HCT116 (cell line): ENCODE measurements at regions not wholly inside any gene's neighbourhood (a gene's known extent, or its start where the extent isn't known, plus 50 kb on each side); places are given as distances from the start of the nearest gene placed in this dataset.

ENCODE experiments used
- ATAC-seq: fragments of 200-7000 bp; cut with Tn5 transposase; 2 replicates; pipeline ENCODE4 v1.9.1; 2020; ENCODE audit warnings: mild to moderate bottlenecking, moderate library complexity
- BruUV-seq: library from RNA; stranded (reverse); fragments of 400-500 nt; replicated peaks from 2 replicates; lab custom pipeline; 2021; lab: Mats Ljungman, UMichigan
- CTCF ChIA-PET: fragments of 300-600 bp; sonication (Branson Sonifier 250); formaldehyde crosslinking; loops from one replicate; lab custom pipeline; 2021; ENCODE audit warnings: antibody characterized with exemption; lab: Charles Lee
- POLR2A ChIA-PET: fragments of 300-600, 350-600 bp; sonication (Branson Sonifier 250); formaldehyde crosslinking; loops from one replicate; lab custom pipeline; 2021; ENCODE audit warnings: antibody characterized with exemption; lab: Charles Lee
- RAD21 ChIA-PET, 2 experiments: fragments of 300-600 bp; sonication (Branson Sonifier 250); formaldehyde crosslinking; loops; one replicate each; lab custom pipeline; 2023; ENCODE audit warnings: low total read pairs in 2 of 2; ENCODE audit not compliant: uncharacterized antibody in 2 of 2, unreplicated experiment in 2 of 2, low non-redundant PET in 1 of 2; lab: Charles Lee
- DNase-seq: peaks from one replicate; pipeline ENCODE4 v3.0.0-alpha.2; 2010; ENCODE audit warnings: low read depth, low spot score
- H2AFZ ChIP-seq: fragments of 200-600 bp; shearing (Covaris generic), sonication (generic); 2 replicates; pipeline ENCODE4 v1.6.1; 2017; ENCODE audit warnings: low read depth, mixed run types, mixed read lengths, antibody characterized with exemption, low read length; ENCODE audit not compliant: poor library complexity, severe bottlenecking
- H3K27ac ChIP-seq: 2 replicates; pipeline ENCODE4 v1.5.1; 2012; ENCODE audit warnings: low read depth, low read length
- H3K27me3 ChIP-seq: fragments of 200-600 bp; sonication (generic); 2 replicates; pipeline ENCODE4 v1.6.1; 2016; ENCODE audit warnings: mixed run types, low read length, mixed read lengths; ENCODE audit not compliant: insufficient read depth
- H3K36me3 ChIP-seq, 2 experiments: fragments of 200-500 bp in 1 of 2; fragments of 200-600 bp in 1 of 2; sonication (Bioruptor generic) in 1 of 2; sonication (generic) in 1 of 2; 2 replicates each; pipeline versions ENCODE4 v1.5.1 to v1.6.1; 2014 to 2016; ENCODE audit warnings: low read length in 2 of 2, inconsistent platforms in 1 of 2, mixed read lengths in 1 of 2, mixed run types in 1 of 2; ENCODE audit not compliant: insufficient read depth in 2 of 2, control insufficient read depth in 1 of 2
- H3K4me1 ChIP-seq, 2 experiments: fragments of 200-600 bp in 1 of 2; sonication (generic) in 1 of 2; 2 replicates each; pipeline versions ENCODE4 v1.5.1 to v1.6.1; 2012 to 2017; ENCODE audit warnings: low read length in 2 of 2, inconsistent platforms in 1 of 2, mild to moderate bottlenecking in 1 of 2, mixed read lengths in 1 of 2, mixed run types in 1 of 2, moderate library complexity in 1 of 2; ENCODE audit not compliant: insufficient read depth in 2 of 2, control insufficient read depth in 1 of 2
- H3K4me2 ChIP-seq: fragments of 200-600 bp; sonication (generic); 2 replicates; pipeline ENCODE4 v1.6.1; 2017; ENCODE audit warnings: mixed run types, low read length, mixed read lengths
- H3K4me3 ChIP-seq, 2 experiments: fragments of 200-600 bp in 1 of 2; sonication (generic) in 1 of 2; replicated peaks in 1 of 2; 2 replicates each; pipeline ENCODE4 v1.5.1; 2011 to 2016; ENCODE audit warnings: low read length in 2 of 2, control low read depth in 1 of 2, low read depth in 1 of 2, mild to moderate bottlenecking in 1 of 2, mixed read lengths in 1 of 2, mixed run types in 1 of 2
- H3K79me2 ChIP-seq: fragments of 200-600 bp; sonication (generic); 2 replicates; pipeline ENCODE4 v1.6.1; 2017; ENCODE audit warnings: mild to moderate bottlenecking, mixed run types, low read length, moderate library complexity, mixed read lengths; ENCODE audit not compliant: insufficient read depth
- H3K9ac ChIP-seq: fragments of 200-600 bp; sonication (generic); 2 replicates; pipeline ENCODE4 v1.6.1; 2016; ENCODE audit warnings: low read length, mixed read lengths
- H3K9me2 ChIP-seq: fragments of 200-600 bp; sonication (generic), shearing (Covaris generic); 2 replicates; pipeline ENCODE4 v1.6.1; 2017; ENCODE audit warnings: mixed run types, mild to moderate bottlenecking, moderate library complexity; ENCODE audit not compliant: insufficient read depth
- H3K9me3 ChIP-seq, 2 experiments: fragments of 200-500 bp in 1 of 2; fragments of 200-600 bp in 1 of 2; sonication (Bioruptor generic) in 1 of 2; sonication (generic) in 1 of 2; 2 replicates each; pipeline ENCODE4 v1.6.1; 2014 to 2017; ENCODE audit warnings: low read length in 2 of 2, mixed read lengths in 2 of 2, inconsistent platforms in 1 of 2, low read depth in 1 of 2, mild to moderate bottlenecking in 1 of 2, mixed run types in 1 of 2, moderate library complexity in 1 of 2; ENCODE audit not compliant: control insufficient read depth in 1 of 2, insufficient read depth in 1 of 2
- H4K20me1 ChIP-seq: fragments of 200-600 bp; sonication (generic), shearing (Covaris generic); 2 replicates; pipeline ENCODE4 v1.6.1; 2017; ENCODE audit warnings: mixed run types, mild to moderate bottlenecking, moderate library complexity; ENCODE audit not compliant: insufficient read depth
- CEBPB ChIP-seq: IDR thresholded peaks from 2 replicates; pipeline ENCODE4 v1.6.1; 2012; ENCODE audit warnings: low read depth
- EGR1 ChIP-seq: IDR thresholded peaks from 2 replicates; pipeline ENCODE4 v1.6.1; 2012; ENCODE audit warnings: low read depth
- ELF1 ChIP-seq: IDR thresholded peaks from 2 replicates; pipeline ENCODE4 v1.6.1; 2012; ENCODE audit warnings: low read depth, borderline replicate concordance
- EZH2phosphoT487 ChIP-seq: fragments of 200-600 bp; IDR thresholded peaks from 2 replicates; pipeline ENCODE4 v1.6.1; 2018; ENCODE audit warnings: antibody characterized with exemption, borderline replicate concordance
- POLR2A ChIP-seq: IDR thresholded peaks from 2 replicates; pipeline ENCODE4 v1.7.0; 2011; ENCODE audit warnings: borderline replicate concordance; ENCODE audit not compliant: insufficient read depth, insufficient read length; ENCODE audit errors: extremely low read depth
- TCF7L2 ChIP-seq: IDR thresholded peaks from 2 replicates; pipeline ENCODE4 v1.7.0; 2011; ENCODE audit warnings: borderline replicate concordance, inconsistent platforms; ENCODE audit not compliant: insufficient read depth, insufficient read length; ENCODE audit errors: extremely low read depth
- ZBTB33 ChIP-seq: IDR thresholded peaks from 2 replicates; pipeline ENCODE4 v1.6.1; 2011; ENCODE audit warnings: mild to moderate bottlenecking, low read length, moderate library complexity; ENCODE audit not compliant: insufficient replicate concordance; ENCODE audit errors: extremely low read depth
- ZFX ChIP-seq: fragments of 450-650 bp; IDR thresholded peaks from 2 replicates; pipeline ENCODE4 v1.6.1; 2017
- ZNF274 ChIP-seq: fragments of 200-500 bp; sonication (Bioruptor generic); IDR thresholded peaks from 2 replicates; pipeline ENCODE4 v1.6.1; 2014; ENCODE audit warnings: mild to moderate bottlenecking, low read depth, low read length, inconsistent platforms
- intact Hi-C: fragments of 100-400 bp; cut with micrococcal nuclease; formaldehyde crosslinking; loops from 2 replicates; pipeline ENCODE4 v1.10.0; 2022
- TF ChIP-seq, protein P1 (sequence below), 3 experiments: fragments of 200-600 bp in 1 of 3; sonication (generic) in 1 of 3; IDR thresholded peaks in 2 of 3; conservative IDR thresholded peaks in 1 of 3; 2 replicates each; pipeline ENCODE4 v1.5.1; 2012 to 2017; ENCODE audit warnings: low read depth in 2 of 3, low read length in 2 of 3, antibody characterized with exemption in 1 of 3, borderline replicate concordance in 1 of 3, control low read depth in 1 of 3, mild to moderate bottlenecking in 1 of 3, mixed read lengths in 1 of 3, mixed run types in 1 of 3, moderate library complexity in 1 of 3; ENCODE audit not compliant: insufficient read depth in 1 of 3

GRCh38 chr3:145902166-145902565 is 258.8 kb downstream of the PLOD2 start:
- no peaks in the 10 kb centered on the region for H3K36me3 ChIP-seq
- RAD21 ChIA-PET = no interaction called here
- CTCF ChIA-PET = no interaction called here
- POLR2A ChIA-PET = no interaction called here
- intact Hi-C loops = no loop called here
- no peaks in the 10 kb centered on the region for H3K9me3 ChIP-seq
- no peak overlapping the region for H3K27ac ChIP-seq
- BruUV-seq = no TSS peak
- H3K4me1 ChIP-seq = no peaks in the 10 kb centered on the region
- no peak overlapping the region for H3K4me2 ChIP-seq
- no peak overlapping the region for H3K9ac ChIP-seq
- H4K20me1 ChIP-seq = no peaks in the 10 kb centered on the region
- H3K9me2 ChIP-seq = no peaks in the 10 kb centered on the region
- no peak overlapping the region for H3K4me3 ChIP-seq
- no peak for TF ChIP-seq ZNF274
- TF ChIP-seq, protein P1, sequence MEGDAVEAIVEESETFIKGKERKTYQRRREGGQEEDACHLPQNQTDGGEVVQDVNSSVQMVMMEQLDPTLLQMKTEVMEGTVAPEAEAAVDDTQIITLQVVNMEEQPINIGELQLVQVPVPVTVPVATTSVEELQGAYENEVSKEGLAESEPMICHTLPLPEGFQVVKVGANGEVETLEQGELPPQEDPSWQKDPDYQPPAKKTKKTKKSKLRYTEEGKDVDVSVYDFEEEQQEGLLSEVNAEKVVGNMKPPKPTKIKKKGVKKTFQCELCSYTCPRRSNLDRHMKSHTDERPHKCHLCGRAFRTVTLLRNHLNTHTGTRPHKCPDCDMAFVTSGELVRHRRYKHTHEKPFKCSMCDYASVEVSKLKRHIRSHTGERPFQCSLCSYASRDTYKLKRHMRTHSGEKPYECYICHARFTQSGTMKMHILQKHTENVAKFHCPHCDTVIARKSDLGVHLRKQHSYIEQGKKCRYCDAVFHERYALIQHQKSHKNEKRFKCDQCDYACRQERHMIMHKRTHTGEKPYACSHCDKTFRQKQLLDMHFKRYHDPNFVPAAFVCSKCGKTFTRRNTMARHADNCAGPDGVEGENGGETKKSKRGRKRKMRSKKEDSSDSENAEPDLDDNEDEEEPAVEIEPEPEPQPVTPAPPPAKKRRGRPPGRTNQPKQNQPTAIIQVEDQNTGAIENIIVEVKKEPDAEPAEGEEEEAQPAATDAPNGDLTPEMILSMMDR (IDR thresholded peaks at IDR 0.05 in 2 of 3, conservative IDR thresholded peaks at IDR 0.05 in 1 of 3; ENCODE audit: borderline replicate concordance in 1 of 3, insufficient read depth in 1 of 3, low read depth in 2 of 3, low read length in 2 of 3) = no peak
- TF ChIP-seq EZH2phosphoT487 = no peak
- no peak for TF ChIP-seq ZFX
- no peak for TF ChIP-seq POLR2A
- TF ChIP-seq CEBPB = no peak
- TF ChIP-seq TCF7L2 = no peak
- TF ChIP-seq ELF1 = no peak
- no peak for TF ChIP-seq ZBTB33
- TF ChIP-seq EGR1 = no peak
- H2AFZ ChIP-seq = no peak overlapping the region
- ATAC-seq = no peak
- no peaks in the 10 kb centered on the region for H3K79me2 ChIP-seq
- H3K27me3 ChIP-seq = no peaks in the 10 kb centered on the region
- DNase-seq = no peak
